ENCODE measurements at regions not wholly inside any gene's neighbourhood (a gene's known extent, or its start where the extent isn't known, plus 50 kb on each side); places are given as distances from the start of the nearest gene placed in this dataset.
A peak's percentile ranks its signal among the peaks of the same experiment; 100 is the strongest.

- no peak for TF ChIP-seq CTCF (IDR thresholded peaks at IDR 0.05; ENCODE audit: low read depth, low read length)
- in situ Hi-C loops (cut with HindIII; ENCODE audit: low sequenced_read_pairs) = no loop called here
- no peak for DNase-seq (ENCODE audit: low read depth, low spot score)
- no peak overlapping the region for H3K4me3 ChIP-seq (ENCODE audit: low read depth, low read length)
These were observed 366.1 kb upstream of the ZNF385D start for GRCh38 chr3:22117091-22117490.

- peak; percentile 40 for TF ChIP-seq CTCF (IDR thresholded peaks at IDR 0.05; ENCODE audit: low read depth, low read length)
- peak; percentile 76 for DNase-seq (ENCODE audit: low read depth, low spot score)
- in situ Hi-C loops (cut with HindIII; ENCODE audit: low sequenced_read_pairs) = no loop called here
- no peak overlapping the region for H3K4me3 ChIP-seq (ENCODE audit: low read depth, low read length)
These were observed 366.8 kb upstream of the ZNF385D start for GRCh38 chr3:22117751-22118346.

- no peak for TF ChIP-seq CTCF (IDR thresholded peaks at IDR 0.05; ENCODE audit: low read depth, low read length)
- in situ Hi-C loops (cut with HindIII; ENCODE audit: low sequenced_read_pairs) = no loop called here
- DNase-seq (ENCODE audit: low read depth, low spot score) = no peak
- no peak overlapping the region for H3K4me3 ChIP-seq (ENCODE audit: low read depth, low read length)
These were observed 367.5 kb upstream of the ZNF385D start for GRCh38 chr3:22118542-22118941.

GRCh38 chr3:22121068-22121701 is 370.2 kb upstream of the ZNF385D start:
- in situ Hi-C loops (cut with HindIII; ENCODE audit: low sequenced_read_pairs) = no loop called here
- H3K4me3 ChIP-seq (ENCODE audit: low read depth, low read length) = no peak overlapping the region
- no peak for TF ChIP-seq CTCF (IDR thresholded peaks at IDR 0.05; ENCODE audit: low read depth, low read length)
- no peak for DNase-seq (ENCODE audit: low read depth, low spot score)

- DNase-seq (ENCODE audit: low read depth, low spot score) = no peak
- no peak overlapping the region for H3K4me3 ChIP-seq (ENCODE audit: low read depth, low read length)
These were observed 371.6 kb upstream of the ZNF385D start for GRCh38 chr3:22122567-22122966.

GRCh38 chr3:22129101-22129500 is 378.1 kb upstream of the ZNF385D start:
- TF ChIP-seq CTCF (IDR thresholded peaks at IDR 0.05; ENCODE audit: low read depth, low read length) = no peak
- no peak overlapping the region for H3K4me3 ChIP-seq (ENCODE audit: low read depth, low read length)
- in situ Hi-C loops (cut with HindIII; ENCODE audit: low sequenced_read_pairs) = no loop called here
- DNase-seq (ENCODE audit: low read depth, low spot score) = no peak

More at GRCh38 chr3:22122567-22122966, 371.6 kb upstream of the ZNF385D start:
- in situ Hi-C loops (cut with HindIII; ENCODE audit: low sequenced_read_pairs) = no loop called here
- no peak for TF ChIP-seq CTCF (IDR thresholded peaks at IDR 0.05; ENCODE audit: low read depth, low read length)

Measured in astrocyte of the spinal cord (primary cell).